ENCODE measurements at regions not wholly inside any gene's neighbourhood (a gene's known extent, or its start where the extent isn't known, plus 50 kb on each side); places are given as distances from the start of the nearest gene placed in this dataset.
"Not testable (repeated sequence)": the region's sequence is repeated elsewhere in the genome, so short reads cannot be mapped to it uniquely, and the experiment has no call there.

- no peak for TF ChIP-seq POLR2AphosphoS5 (IDR thresholded peaks at IDR 0.05)
- TF ChIP-seq CTCF (IDR thresholded peaks at IDR 0.05), result no peak
- TF ChIP-seq EP300 (IDR thresholded peaks at IDR 0.05), result no peak
- TF ChIP-seq POLR2A (IDR thresholded peaks at IDR 0.05), result no peak
- Histone ChIP-seq H3K27ac (no peak overlapping the region), H3K36me3 (no peaks in the 10 kb centered on the region), H3K9me3 (no peaks in the 10 kb centered on the region), H3K4me3 (no peak overlapping the region), H3K27me3 (no peaks in the 10 kb centered on the region), H3K4me1 (no peaks in the 10 kb centered on the region)
- 91% methylated on average over 2 of the region's 2 CpGs for WGBS
- DNase-seq (ENCODE audit: low spot score in 2 of 2), result no peak
These were observed 77.0 kb upstream of the PDE1A start for GRCh38 chr2:182503886-182504285.

- no peak for TF ChIP-seq EP300 (IDR thresholded peaks at IDR 0.05)
- TF ChIP-seq CTCF (IDR thresholded peaks at IDR 0.05), result no peak
- TF ChIP-seq POLR2A (IDR thresholded peaks at IDR 0.05), result no peak
- no peak for TF ChIP-seq POLR2AphosphoS5 (IDR thresholded peaks at IDR 0.05)
- Histone ChIP-seq H3K36me3 (no peaks in the 10 kb centered on the region), H3K4me3 (no peak overlapping the region), H3K9me3 (no peaks in the 10 kb centered on the region), H3K27ac (no peak overlapping the region), H3K4me1 (no peaks in the 10 kb centered on the region), H3K27me3 (no peaks in the 10 kb centered on the region)
- WGBS, result 72% methylated on average over 2 of the region's 2 CpGs
- no peak for DNase-seq (ENCODE audit: low spot score in 2 of 2)
These were observed 78.1 kb upstream of the PDE1A start for GRCh38 chr2:182504903-182505302.

GRCh38 chr2:182506606-182507005 lies 79.8 kb upstream of the PDE1A start:
- no peak for DNase-seq (ENCODE audit: low spot score in 2 of 2)
- H3K9me3 ChIP-seq, result no peaks in the 10 kb centered on the region
- TF ChIP-seq CTCF (IDR thresholded peaks at IDR 0.05), result no peak
- TF ChIP-seq POLR2A (IDR thresholded peaks at IDR 0.05), result no peak
- TF ChIP-seq POLR2AphosphoS5 (IDR thresholded peaks at IDR 0.05), result no peak
- TF ChIP-seq EP300 (IDR thresholded peaks at IDR 0.05), result no peak
- H3K27me3 ChIP-seq, result no peaks in the 10 kb centered on the region
- H3K27ac ChIP-seq, result no peak overlapping the region
- H3K36me3 ChIP-seq, result no peaks in the 10 kb centered on the region
- no peaks in the 10 kb centered on the region for H3K4me1 ChIP-seq
- no peak overlapping the region for H3K4me3 ChIP-seq

- not testable (repeated sequence) for H3K27ac ChIP-seq; H3K36me3 ChIP-seq; H3K4me1 ChIP-seq; DNase-seq (ENCODE audit: low spot score in 2 of 2); H3K9me3 ChIP-seq; H3K27me3 ChIP-seq; H3K4me3 ChIP-seq
- 63% methylated on average over 4 of the region's 4 CpGs for WGBS
These were observed 81.7 kb upstream of the PDE1A start for GRCh38 chr2:182508583-182508982.

- Histone ChIP-seq H3K36me3 (no peaks in the 10 kb centered on the region), H3K27me3 (no peaks in the 10 kb centered on the region), H3K27ac (no peak overlapping the region), H3K4me1 (no peaks in the 10 kb centered on the region), H3K9me3 (peaks cover under 1% of the 10 kb centered on the region), H3K4me3 (no peak overlapping the region)
- no peak for TF ChIP-seq CTCF (IDR thresholded peaks at IDR 0.05)
- no peak for TF ChIP-seq POLR2AphosphoS5 (IDR thresholded peaks at IDR 0.05)
- TF ChIP-seq EP300 (IDR thresholded peaks at IDR 0.05), result no peak
- no peak for TF ChIP-seq POLR2A (IDR thresholded peaks at IDR 0.05)
- no peak for DNase-seq (ENCODE audit: low spot score in 2 of 2)
- WGBS, result 93% methylated on average over 3 of the region's 3 CpGs
These were observed 82.4 kb upstream of the PDE1A start for GRCh38 chr2:182509216-182509615.
